Glomerular visceral epithelial cell (primary cell): ENCODE measurements at regions not wholly inside any gene's neighbourhood (a gene's known extent, or its start where the extent isn't known, plus 50 kb on each side); places are given as distances from the start of the nearest gene placed in this dataset.
"Not testable (repeated sequence)": the region's sequence is repeated elsewhere in the genome, so short reads cannot be mapped to it uniquely, and the experiment has no call there.

Experiments
- DNase-seq: peaks from one replicate; pipeline ENCODE4 v3.0.0-alpha.2; 2016; ENCODE audit errors: extremely low spot score

DNA sequence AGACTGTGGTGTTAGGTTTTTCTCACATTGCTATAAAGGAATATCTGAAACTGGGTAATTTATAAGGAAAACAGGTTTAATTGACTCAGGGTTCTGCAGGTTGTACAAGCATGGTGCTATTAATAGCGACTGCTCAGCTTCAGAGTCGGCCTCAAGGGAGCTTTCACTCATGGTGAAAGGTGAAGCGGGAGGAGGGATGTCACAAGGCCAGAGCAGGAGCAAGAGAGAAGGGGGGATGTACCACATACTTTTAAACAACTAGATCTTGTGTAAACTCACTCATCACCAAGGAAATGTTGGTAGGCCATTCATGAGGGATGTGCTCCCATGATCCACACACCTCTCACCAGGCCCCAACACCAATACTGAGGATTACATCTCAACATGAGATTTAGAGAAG, 313.2 kb downstream of the UBE2NL start:
- DNase-seq = not testable (repeated sequence)

DNA sequence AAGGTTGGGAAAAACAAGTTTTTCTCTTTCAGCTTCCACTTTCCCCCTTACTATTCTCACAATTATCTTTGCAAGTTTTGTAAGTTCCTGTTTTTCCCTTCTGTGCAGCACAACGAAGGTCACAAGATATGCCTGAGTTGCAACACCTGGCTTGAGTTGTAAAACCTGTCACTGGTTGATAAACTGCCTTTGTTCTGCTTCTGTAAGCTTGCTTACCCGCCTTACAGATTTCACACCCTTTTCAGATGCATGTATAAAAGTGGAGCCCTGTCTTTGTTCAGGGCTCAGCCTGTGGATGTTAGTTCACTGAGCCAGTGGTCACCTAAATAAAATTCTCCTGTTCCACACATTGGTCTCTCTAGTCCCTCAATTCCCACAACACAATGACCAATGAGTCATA, 318.9 kb downstream of the UBE2NL start:
- DNase-seq = not testable (repeated sequence)

DNA sequence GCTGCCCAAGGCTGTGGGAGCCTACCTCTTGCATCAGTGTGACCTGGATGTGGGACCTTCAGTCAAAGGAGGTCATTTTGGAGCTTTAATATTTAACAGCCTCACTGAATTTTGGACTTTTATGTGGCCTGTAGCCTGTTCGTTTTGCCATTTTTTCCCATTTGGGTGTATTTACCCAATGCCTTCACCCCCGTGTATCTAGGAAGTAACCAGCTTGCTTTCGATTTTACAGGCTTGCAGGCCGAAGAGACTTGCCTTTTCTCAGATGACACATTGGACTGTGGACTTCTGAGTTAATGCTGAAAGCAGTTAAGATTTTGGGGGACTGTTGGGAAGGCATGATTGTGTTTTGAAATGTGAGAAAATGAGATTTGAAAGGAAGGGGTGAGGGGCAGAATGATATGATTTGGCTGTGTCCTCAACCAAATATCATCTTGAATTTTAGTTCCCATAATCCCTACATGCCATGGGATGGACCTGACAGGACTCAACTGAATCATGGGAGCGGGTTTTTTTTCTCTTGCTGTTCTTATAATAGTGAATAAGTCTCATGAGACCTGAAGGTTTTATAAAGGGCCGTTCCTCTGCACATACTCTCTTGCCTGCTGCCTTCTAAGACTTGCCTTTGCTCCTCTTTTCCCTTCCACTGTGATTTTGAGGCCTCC, 324.6 kb downstream of the UBE2NL start:
- not testable (repeated sequence) for DNase-seq

- no peak for DNase-seq
Observed at GRCh38 chrX:144214651-144215050, 330.8 kb downstream of the UBE2NL start.

GRCh38 chrX:144219035-144219434, 335.2 kb downstream of the UBE2NL start:
- DNase-seq = no peak

DNA sequence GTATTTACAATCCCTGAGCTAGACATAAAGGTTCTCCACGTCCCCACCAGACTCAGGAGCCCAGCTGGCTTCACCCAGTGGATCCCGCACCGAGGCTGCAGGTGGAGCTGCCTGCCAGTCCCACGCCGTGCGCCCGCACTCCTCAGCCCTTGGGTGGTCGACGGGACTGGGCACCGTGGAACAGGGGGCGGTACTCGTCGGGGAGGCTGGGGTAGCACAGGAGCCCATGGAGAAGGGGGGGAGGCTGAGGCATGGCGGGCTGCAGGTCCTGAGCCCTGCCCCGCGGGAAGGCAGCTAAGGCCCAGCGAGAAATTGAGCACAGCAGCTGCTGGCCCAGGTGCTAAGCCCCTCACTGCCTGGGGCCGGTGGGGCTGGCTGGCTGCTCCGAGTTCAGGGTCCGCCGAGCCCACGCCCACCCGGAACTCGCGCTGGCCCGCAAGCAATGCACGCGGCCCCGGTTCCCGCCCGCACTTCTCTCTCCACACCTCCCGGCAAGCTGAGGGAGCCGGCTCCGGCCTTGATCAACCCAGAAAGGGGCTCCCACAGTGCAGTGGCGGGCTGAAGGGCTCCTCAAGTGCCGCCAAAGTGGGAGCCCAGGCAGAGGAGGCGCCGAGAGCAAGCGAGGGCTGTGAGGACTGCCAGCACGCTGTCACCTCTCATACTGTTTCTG, 347.4 kb downstream of the UBE2NL start:
- not testable (repeated sequence) for DNase-seq

DNA sequence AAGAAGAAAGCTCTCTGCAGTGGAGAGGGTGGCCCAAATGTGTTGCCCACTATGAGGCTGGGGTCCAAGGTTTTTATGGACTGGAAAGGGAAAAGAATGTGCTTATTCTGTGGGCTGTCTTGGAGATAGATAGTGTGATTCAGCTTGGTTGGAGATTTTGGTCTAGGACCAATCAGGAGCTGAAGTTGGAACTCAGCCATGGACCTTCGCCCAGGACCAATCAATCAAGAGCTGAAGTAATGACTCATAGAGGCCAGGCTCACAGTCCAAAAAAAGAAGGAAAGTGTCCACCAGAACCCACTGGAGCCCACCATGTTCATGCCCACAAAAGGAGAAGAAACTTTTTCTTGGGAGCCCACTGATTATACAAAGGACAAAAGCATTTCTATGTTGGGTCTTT, 369.5 kb downstream of the UBE2NL start:
- no peak for DNase-seq

DNA sequence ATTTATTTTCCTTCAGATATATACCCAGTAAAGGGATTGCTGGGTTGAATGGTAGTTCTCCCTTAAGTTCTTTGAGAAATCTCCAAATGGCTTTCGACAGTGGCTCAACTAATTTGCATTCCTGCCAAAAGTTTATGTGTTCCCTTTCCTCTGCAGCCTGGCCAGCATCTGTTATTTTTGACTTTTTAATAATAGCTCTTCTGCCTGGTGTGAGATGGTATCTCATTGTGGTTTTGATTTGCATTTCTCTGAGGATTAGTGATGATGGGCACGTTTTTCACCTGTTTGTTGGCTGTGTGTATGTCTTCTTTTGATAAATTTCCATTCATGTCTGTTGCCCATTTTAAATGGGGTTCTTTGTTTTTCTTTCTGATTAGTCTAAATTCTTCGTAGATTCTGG, 375.2 kb downstream of the UBE2NL start:
- no peak for DNase-seq

- DNase-seq = no peak
Observed at GRCh38 chrX:144265641-144266040, 381.8 kb downstream of the UBE2NL start.

GRCh38 chrX:144275367-144275766, 391.5 kb downstream of the UBE2NL start:
- peak; percentile 29 for DNase-seq

DNA sequence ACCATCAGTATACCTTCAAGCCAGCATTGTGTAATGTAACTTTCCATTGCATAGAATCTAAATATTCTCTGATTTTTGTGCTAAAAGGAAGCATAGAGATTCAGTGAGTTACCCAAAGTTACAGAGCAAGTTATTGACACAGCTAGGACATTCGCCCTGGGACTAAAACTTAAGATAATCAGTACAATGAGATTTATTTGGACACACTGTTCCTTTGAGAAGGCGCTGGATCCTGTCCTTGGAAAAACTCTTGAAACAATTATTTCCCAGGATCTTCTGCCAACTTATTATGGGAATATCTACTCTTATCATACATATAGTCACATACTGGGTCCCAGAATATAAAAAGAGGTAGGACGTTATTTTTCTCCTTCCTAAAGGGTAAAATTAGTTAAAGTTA, 392.0 kb downstream of the UBE2NL start:
- DNase-seq = no peak

DNA sequence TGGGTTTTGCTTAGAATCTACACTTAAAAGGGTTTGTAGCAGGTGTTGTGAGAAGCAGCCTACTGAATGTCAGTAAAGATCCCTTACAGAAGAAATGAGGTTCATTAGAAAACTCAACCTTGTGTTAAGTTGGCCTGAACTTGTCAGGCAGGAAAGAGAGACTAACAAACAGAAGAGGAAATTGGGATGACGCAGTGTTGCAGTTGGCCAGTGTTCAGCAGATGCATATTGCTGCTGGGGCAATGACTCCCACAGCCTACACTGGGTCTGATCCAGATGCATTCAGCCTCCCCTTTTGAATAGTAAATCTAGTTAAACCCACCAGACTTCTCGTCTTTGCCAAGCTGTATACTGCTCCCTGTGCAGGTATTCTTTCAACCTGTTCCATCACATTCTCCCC, 409.4 kb downstream of the UBE2NL start:
- no peak for DNase-seq

DNA sequence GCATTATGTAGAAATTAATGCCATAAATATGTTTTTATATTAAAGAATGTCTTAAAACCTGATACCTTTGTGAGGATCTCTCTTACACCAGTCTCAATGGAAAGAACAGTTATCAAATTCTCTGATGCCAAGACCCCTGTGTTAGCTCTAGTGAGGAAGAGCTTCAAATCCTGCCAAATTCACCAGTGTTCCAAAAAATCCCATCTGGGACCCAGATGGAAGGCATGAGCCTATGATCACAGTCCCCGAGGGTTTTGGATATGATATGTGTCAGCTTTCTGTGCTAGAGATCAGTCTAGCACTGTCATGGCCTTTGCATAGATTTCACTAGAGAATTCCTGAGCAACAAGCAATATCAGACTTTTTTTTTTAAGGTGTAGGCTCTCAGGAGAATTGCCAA, 412.1 kb downstream of the UBE2NL start:
- no peak for DNase-seq

DNA sequence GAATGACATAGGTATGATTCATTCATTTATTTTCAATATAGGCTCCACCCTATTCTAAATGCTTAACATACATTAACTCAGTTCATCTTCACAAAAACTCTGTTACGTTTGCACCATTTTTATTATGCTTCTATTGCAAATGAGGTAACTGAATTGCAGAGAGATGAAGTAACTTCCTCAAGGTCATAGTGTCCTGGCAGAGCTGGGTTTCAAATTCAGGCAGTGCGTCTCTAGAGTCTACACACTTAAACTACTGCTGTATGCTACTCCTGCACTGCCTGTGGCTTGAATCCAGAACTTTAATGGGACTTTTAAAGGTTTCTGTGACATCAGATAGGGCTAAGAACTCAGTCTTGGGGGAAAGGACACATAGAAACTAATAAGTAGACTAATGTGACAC, 413.4 kb downstream of the UBE2NL start:
- no peak for DNase-seq

DNA sequence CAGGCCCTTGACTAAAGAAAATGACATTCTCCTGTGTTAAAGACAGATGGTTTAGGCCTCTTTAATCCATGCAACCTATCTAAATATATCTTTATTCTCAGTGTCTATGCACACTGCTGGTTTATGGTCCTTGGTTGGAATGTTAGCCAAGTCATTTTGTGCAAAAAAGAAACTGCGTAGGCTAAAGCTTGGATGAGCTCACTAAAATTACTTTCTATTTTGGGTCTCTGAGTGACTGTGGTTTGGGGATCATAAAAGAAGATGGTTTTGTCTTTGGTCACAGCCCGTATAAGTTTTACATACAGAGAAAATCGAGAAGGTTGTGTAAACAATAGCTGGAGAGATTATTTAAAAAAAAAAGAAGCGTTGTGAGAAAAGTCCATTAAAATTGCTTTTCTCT, 443.6 kb downstream of the UBE2NL start:
- no peak for DNase-seq

- DNase-seq = no peak
Observed at GRCh38 chrX:144333429-144333828, 449.6 kb downstream of the UBE2NL start.

GRCh38 chrX:144334577-144334976, 450.7 kb downstream of the UBE2NL start:
- DNase-seq = no peak

- DNase-seq = no peak
Observed at GRCh38 chrX:144335402-144335801, 451.5 kb downstream of the UBE2NL start.

DNA sequence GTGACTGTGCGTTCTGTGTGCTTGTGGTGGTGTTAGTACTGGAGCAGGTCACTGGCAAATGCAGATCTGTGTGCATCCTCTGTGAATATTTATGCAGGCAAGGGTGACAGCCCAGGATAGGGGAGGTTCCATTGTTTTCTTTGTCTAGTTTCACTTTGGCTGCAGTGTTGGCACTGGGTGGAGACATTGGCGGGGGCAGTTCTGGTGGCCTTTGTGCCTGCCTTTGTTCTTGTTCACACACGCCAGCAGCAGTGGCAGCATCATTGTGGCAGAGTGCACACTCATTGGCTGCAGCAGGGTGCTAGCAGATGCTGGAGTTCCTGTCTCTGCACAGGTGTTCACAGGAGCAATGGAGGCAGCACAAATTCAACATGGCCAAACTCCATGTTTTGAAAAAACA, 495.3 kb downstream of the UBE2NL start:
- DNase-seq = no peak

DNA sequence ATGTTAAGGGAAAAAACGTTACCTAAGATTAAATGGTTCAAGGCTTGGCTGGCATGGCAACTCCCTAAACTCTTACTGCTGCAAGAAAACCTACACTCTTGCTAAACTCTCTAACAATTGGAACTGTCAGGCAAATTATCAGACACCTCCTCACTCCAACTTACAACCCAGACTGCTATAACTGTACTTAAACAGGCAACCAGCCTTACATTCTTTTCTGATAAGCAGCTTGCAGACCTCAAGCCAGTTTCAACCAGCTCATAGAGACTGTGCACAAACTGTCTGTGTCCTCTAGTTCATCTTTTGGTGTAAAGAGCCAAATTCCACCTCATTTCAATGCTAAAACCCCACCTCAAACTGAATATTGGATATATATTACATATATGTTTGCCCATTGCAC, 504.9 kb downstream of the UBE2NL start:
- DNase-seq = no peak
